NT2/D1 (cell line): ENCODE measurements at regions not wholly inside any gene's neighbourhood (a gene's known extent, or its start where the extent isn't known, plus 50 kb on each side); places are given as distances from the start of the nearest gene placed in this dataset.
"Not testable (repeated sequence)": the region's sequence is repeated elsewhere in the genome, so short reads cannot be mapped to it uniquely, and the experiment has no call there.

ENCODE experiments used
- SUZ12 ChIP-seq: IDR thresholded peaks from 2 replicates; pipeline ENCODE4 v1.6.1; 2011; ENCODE audit not compliant: insufficient read length, insufficient read depth; ENCODE audit errors: extremely low read depth
- ZNF274 ChIP-seq: IDR thresholded peaks from 2 replicates; pipeline ENCODE4 v1.6.1; 2011; ENCODE audit warnings: mild to moderate bottlenecking, low read depth, low read length

DNA sequence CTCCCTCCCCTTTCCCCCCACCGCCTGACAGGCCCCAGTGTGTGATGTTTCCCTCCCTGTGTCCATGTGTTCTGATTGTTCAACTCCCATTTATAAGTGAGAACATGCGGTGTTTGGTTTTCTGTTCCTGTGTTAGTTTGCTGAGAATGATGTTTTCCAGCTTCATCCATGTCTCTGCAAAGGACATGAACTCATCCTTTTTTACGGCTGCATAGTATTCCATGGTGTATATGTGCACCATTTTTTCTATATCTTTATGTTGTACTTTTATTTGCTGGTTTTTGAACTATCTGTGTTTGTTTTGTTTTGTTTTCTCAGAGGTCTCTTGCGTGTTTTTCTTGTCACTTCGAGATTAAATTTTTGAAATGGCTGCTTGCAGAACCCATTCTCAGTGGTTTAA is 188.8 kb upstream of the SLIT2 start:
- TF ChIP-seq ZNF274, SUZ12: not testable (repeated sequence)
